ENCODE measurements at regions not wholly inside any gene's neighbourhood (a gene's known extent, or its start where the extent isn't known, plus 50 kb on each side); places are given as distances from the start of the nearest gene placed in this dataset.
"Not testable (repeated sequence)": the region's sequence is repeated elsewhere in the genome, so short reads cannot be mapped to it uniquely, and the experiment has no call there.

DNA sequence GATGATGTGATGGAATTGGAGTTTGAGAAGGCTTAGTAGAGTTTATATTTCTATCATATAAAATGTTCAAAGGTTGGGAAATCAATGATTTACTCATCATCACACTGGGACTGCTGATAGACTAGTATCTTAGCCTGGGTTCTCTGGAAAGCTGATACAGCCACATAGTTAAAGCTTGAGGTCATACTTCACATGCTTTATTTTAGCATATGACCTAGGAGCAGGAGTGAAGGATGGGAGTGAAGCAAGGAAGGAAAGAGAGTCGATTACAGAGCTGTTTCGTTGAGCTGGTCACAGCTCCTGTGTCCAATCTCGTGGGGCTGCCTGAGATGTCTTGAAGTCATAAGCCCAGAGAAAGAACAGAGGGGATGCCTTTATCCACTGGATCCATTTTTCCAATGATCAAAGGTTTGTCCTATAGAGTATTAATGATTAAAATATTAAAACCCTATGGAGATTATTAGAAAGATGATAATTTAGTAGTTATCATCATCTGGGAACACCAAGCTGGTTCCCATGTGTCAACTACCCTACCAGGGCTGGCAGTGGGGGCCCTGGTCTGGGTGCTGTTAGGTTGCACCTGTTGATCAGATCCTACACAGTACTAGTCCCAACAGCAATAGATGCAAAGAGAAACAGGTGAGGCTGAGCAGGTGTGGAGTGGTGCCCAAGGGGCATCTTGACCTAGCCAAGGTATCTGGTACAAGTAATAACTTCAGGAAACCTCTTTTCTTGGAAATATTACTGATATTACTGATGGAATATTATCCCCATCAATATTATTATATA is 77.8 kb downstream of the BAMBI start:
- DNase-seq (ENCODE audit: low spot score): no peak
- TF ChIP-seq, protein P1, sequence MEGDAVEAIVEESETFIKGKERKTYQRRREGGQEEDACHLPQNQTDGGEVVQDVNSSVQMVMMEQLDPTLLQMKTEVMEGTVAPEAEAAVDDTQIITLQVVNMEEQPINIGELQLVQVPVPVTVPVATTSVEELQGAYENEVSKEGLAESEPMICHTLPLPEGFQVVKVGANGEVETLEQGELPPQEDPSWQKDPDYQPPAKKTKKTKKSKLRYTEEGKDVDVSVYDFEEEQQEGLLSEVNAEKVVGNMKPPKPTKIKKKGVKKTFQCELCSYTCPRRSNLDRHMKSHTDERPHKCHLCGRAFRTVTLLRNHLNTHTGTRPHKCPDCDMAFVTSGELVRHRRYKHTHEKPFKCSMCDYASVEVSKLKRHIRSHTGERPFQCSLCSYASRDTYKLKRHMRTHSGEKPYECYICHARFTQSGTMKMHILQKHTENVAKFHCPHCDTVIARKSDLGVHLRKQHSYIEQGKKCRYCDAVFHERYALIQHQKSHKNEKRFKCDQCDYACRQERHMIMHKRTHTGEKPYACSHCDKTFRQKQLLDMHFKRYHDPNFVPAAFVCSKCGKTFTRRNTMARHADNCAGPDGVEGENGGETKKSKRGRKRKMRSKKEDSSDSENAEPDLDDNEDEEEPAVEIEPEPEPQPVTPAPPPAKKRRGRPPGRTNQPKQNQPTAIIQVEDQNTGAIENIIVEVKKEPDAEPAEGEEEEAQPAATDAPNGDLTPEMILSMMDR (IDR thresholded peaks at IDR 0.05; ENCODE audit: extremely low read depth, missing control alignments): no peak

GRCh38 chr10:28761084-28761846 is 83.9 kb downstream of the BAMBI start:
- no peak for DNase-seq (ENCODE audit: low spot score)
- TF ChIP-seq, protein P1 (IDR thresholded peaks at IDR 0.05; ENCODE audit: extremely low read depth, missing control alignments): no peak

DNA sequence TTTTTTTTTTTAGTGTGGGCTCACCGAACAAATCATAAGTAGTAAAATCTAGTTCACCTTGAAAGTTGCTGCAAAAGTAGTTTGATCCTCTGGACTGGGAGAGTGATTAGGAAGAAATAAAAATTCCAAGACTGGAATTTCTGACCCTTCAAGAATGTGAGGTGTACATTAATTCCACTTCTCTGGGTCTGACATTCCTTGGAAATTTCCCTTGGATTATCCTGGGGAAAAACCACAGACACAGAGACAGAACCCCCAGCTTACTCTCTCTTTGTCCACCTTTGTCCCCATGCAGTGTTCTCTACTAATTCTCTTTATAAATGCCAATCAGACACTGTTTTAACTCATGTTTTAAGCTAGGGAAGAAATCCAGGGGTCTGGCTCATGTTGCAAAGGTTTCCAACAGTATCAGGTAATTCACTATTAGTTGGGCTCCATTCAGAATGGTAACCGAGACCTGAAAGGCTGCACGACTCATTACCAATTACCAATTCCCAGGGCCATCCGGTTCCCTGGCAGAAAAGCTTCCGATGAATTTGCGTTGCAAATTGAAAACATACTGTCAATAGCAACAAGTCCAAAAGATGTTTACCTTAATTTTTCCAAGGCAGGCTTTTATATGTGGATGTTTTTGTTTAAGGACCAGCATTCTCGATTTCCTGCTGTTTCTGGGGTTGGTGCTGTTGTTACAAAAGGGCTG is 86.3 kb downstream of the BAMBI start:
- TF ChIP-seq, protein P1 (IDR thresholded peaks at IDR 0.05; ENCODE audit: extremely low read depth, missing control alignments): no peak
- no peak for DNase-seq (ENCODE audit: low spot score)

DNA sequence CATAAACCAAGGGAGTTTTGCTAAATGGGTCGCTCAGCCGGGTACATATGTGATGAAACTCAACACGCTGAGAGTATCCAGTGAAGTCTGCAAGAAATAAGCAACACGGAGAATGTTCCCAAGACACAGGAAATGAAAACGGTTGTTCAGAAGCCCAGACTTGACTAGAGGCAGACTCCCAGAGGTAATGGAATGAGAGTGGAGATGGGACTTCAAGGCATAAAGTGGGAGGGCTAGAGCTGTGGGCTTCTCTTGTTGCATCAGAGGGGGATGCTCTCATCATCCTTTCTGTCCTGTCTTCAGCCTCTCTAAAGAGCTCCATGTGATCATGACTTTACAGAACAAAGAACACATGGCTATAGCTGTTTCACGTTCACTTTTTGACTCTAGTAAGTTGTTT is 88.3 kb downstream of the BAMBI start:
- TF ChIP-seq, protein P1 (IDR thresholded peaks at IDR 0.05; ENCODE audit: extremely low read depth, missing control alignments): no peak
- DNase-seq (ENCODE audit: low spot score): no peak

DNA sequence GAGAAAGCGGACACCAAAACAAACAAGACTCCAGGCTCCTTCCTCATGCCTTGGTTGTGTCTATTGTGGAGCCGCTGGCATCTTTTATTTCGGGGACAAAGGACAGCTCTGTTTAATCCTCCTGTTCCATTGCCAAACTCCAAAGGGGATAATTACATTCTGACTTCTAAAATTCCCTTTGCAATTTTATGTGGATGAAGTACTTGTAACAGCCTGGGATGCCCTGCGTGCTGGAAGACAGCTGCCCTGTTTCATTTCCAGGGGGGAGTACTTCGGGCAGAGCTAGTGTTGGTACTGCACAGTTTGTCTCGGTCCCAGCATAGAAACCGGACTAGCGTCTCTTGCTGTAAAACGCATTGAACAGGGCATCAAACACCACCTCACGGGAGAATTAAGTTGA is 90.9 kb downstream of the BAMBI start:
- TF ChIP-seq, protein P1 (IDR thresholded peaks at IDR 0.05; ENCODE audit: extremely low read depth, missing control alignments): no peak
- DNase-seq (ENCODE audit: low spot score): no peak

GRCh38 chr10:28769091-28769604 is 91.8 kb downstream of the BAMBI start:
- TF ChIP-seq, protein P1 (IDR thresholded peaks at IDR 0.05; ENCODE audit: extremely low read depth, missing control alignments): no peak

DNA sequence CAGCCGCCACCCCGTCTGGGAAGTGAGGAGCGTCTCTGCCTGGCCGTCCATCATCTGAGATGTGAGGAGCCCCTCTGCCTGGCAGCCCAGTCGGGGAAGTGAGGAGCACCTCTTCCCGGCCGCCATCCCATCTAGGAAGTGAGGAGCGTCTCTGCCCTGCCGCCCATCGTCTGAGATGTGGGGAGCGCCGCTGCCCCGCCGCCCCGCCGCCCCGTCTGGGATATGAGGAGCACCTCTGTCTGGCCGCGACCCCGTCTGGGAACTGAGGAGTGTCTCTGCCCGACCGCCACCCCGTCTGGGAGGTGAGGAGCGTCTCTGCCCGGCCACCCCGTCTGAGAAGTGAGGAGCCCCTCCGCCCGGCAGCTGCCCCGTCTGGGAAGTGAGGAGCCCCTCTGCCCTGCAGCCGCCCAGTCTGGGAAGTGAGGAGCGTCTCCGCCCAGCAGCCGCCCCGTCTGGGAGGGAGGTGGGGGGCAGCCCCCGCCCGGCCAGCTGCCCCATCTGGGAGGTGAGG is 94.3 kb downstream of the BAMBI start:
- not testable (repeated sequence) for DNase-seq (ENCODE audit: low spot score)

More at GRCh38 chr10:28769091-28769604, 91.8 kb downstream of the BAMBI start:
- no peak for DNase-seq (ENCODE audit: low spot score)
